Endothelial cell of umbilical vein (primary cell): ENCODE measurements at regions not wholly inside any gene's neighbourhood (a gene's known extent, or its start where the extent isn't known, plus 50 kb on each side); places are given as distances from the start of the nearest gene placed in this dataset.

Experiments
- BruUV-seq: library from RNA; stranded (reverse); fragments of 400-500 nt; replicated peaks from 2 replicates; lab custom pipeline; 2021; lab: Mats Ljungman, UMichigan
- CTCF ChIA-PET: fragments of 300-600, 350-600 bp; sonication (Branson Sonifier 250); formaldehyde crosslinking; loops from one replicate; lab custom pipeline; 2021; ENCODE audit warnings: antibody characterized with exemption, inconsistent platforms; lab: Charles Lee
- POLR2A ChIA-PET: fragments of 300-600, 350-600 bp; sonication (Branson Sonifier 250); formaldehyde crosslinking; loops from one replicate; lab custom pipeline; 2021; ENCODE audit warnings: antibody characterized with exemption, inconsistent platforms; lab: Charles Lee
- DNase-seq: peaks from one replicate; pipeline ENCODE4 v3.0.0-alpha.2; 2011; ENCODE audit warnings: low read depth, low spot score
- FAIRE-seq: peaks from 2 replicates; lab custom pipeline; 2011; peaks lifted over from hg19 to GRCh38; lab: Jason Lieb, UNC
- H2AFZ ChIP-seq: 2 replicates; pipeline ENCODE4 v1.6.0; 2012; ENCODE audit warnings: low read depth, low read length, control low read depth, inconsistent platforms
- H3K27ac ChIP-seq: 2 replicates; pipeline ENCODE4 v1.5.1; 2011; ENCODE audit warnings: low read depth, mild to moderate bottlenecking, control low read depth, low read length, moderate library complexity; ENCODE audit not compliant: insufficient read depth
- H3K27me3 ChIP-seq, 2 experiments: 2 replicates each; pipeline versions ENCODE4 v1.6.0 to v1.6.1; 2011; ENCODE audit warnings: low read length in 2 of 2, mixed read lengths in 1 of 2; ENCODE audit not compliant: control insufficient read depth in 2 of 2, insufficient read depth in 2 of 2
- H3K36me3 ChIP-seq, 2 experiments: 2 replicates in 1 of 2; 3 replicates in 1 of 2; pipeline ENCODE4 v1.5.1; 2011; ENCODE audit warnings: low read length in 2 of 2, mild to moderate bottlenecking in 1 of 2, moderate library complexity in 1 of 2; ENCODE audit not compliant: control insufficient read depth in 2 of 2, insufficient read depth in 2 of 2; ENCODE audit errors: extremely low read depth in 1 of 2
- H3K4me1 ChIP-seq: 3 replicates; pipeline ENCODE4 v1.5.1; 2011; ENCODE audit warnings: mild to moderate bottlenecking, low read length; ENCODE audit not compliant: control insufficient read depth, insufficient read depth; ENCODE audit errors: extremely low read depth
- H3K4me2 ChIP-seq: 2 replicates; pipeline ENCODE4 v1.6.1; 2011; ENCODE audit warnings: low read length, control low read depth, mixed read lengths; ENCODE audit not compliant: insufficient read depth
- H3K4me3 ChIP-seq, 3 experiments: fragments of 200-600 bp in 1 of 3; sonication (generic), shearing (Covaris generic) in 1 of 3; replicated peaks in 1 of 3; 2 replicates each; pipeline ENCODE4 v1.5.1; 2011 to 2016; ENCODE audit warnings: control low read depth in 3 of 3, low read length in 3 of 3, mild to moderate bottlenecking in 2 of 3, inconsistent platforms in 1 of 3, low read depth in 1 of 3, moderate library complexity in 1 of 3; ENCODE audit not compliant: insufficient read depth in 1 of 3
- H3K79me2 ChIP-seq: 2 replicates; pipeline ENCODE4 v1.6.0; 2012; ENCODE audit warnings: low read length, inconsistent platforms; ENCODE audit not compliant: control insufficient read depth, insufficient read depth
- H3K9ac ChIP-seq: replicated peaks from 2 replicates; pipeline ENCODE3; 2011; ENCODE audit warnings: low read length, control low read depth; ENCODE audit not compliant: insufficient read depth; ENCODE audit errors: extremely low read depth
- H3K9me1 ChIP-seq: replicated peaks from 3 replicates; pipeline ENCODE4 v1.6.0; 2011; ENCODE audit warnings: mild to moderate bottlenecking, low read length; ENCODE audit not compliant: control insufficient read depth, insufficient read depth; ENCODE audit errors: extremely low read depth
- H3K9me3 ChIP-seq: replicated peaks from 2 replicates; pipeline ENCODE4 v1.5.1; 2012; ENCODE audit warnings: low read length, inconsistent platforms; ENCODE audit not compliant: control insufficient read depth, insufficient read depth
- H4K20me1 ChIP-seq: replicated peaks from 2 replicates; pipeline ENCODE3; 2011; ENCODE audit warnings: mild to moderate bottlenecking, low read length; ENCODE audit not compliant: control insufficient read depth, insufficient read depth; ENCODE audit errors: extremely low read depth
- CTCF ChIP-seq, 2 donors: IDR thresholded peaks; 1 replicate in 1 of 2; 2 replicates in 1 of 2; pipeline ENCODE4 v1.5.1; 2011; ENCODE audit warnings: low read length in 2 of 2, mild to moderate bottlenecking in 2 of 2, moderate library complexity in 2 of 2, control low read depth in 1 of 2, inconsistent platforms in 1 of 2, low read depth in 1 of 2; ENCODE audit not compliant: insufficient read depth in 1 of 2; ENCODE audit errors: extremely low read depth in 1 of 2
- FOS ChIP-seq: IDR thresholded peaks from 2 replicates; pipeline ENCODE4 v1.6.1; 2011; ENCODE audit warnings: mild to moderate bottlenecking, low read length, moderate library complexity, borderline replicate concordance; ENCODE audit not compliant: insufficient read depth
- GATA2 ChIP-seq: IDR thresholded peaks from 2 replicates; pipeline ENCODE4 v1.7.0; 2011; ENCODE audit warnings: low read depth, mild to moderate bottlenecking, moderate library complexity, mixed read lengths, low read length; ENCODE audit not compliant: insufficient read length, insufficient read depth
- dilution Hi-C: fragments of 300-500 bp; cut with MboI; formaldehyde crosslinking; loops from one replicate; pipeline ENCODE4 v1.15.0; 2019; ENCODE audit warnings: low sequenced_read_pairs; ENCODE audit not compliant: extremely low pct_ligation_motif_present
- intact Hi-C: fragments of 100-400 bp; cut with micrococcal nuclease; formaldehyde crosslinking; loops from one replicate; pipeline ENCODE4 v1.10.0; 2022
- TF ChIP-seq, protein P1 (sequence below): IDR thresholded peaks from 2 replicates; pipeline ENCODE4 v1.6.1; 2011; ENCODE audit not compliant: insufficient read depth, insufficient read length

DNA sequence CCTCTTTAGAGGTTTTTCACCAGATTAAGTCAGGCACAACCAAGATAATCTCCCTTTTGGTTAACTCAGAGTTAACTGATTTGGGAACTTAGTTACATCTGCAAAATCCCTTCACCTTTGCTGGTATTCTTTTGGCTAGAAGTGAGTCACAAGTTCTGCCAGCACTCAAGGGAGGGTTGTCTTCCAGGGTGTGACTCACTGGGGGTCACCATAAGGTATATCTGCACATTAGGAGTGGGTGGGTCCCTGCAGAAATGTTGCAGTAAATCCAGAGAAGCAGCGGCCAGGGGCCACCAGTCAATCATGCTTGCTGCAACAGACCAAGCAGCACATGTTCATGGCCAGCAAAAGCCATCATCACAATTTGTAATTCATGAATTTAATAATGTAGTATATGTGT, 59.8 kb upstream of the MAML3 start:
- no peaks in the 10 kb centered on the region for H3K36me3 ChIP-seq
- ChIA-PET POLR2A (no interaction called here), CTCF (interaction anchor here (1.0 kb wide), 2 partner anchors 9 to 201 kb away, joined by 3 to 4 read pairs; no protein-coding TSS in a partner anchor)
- no peaks in the 10 kb centered on the region for H3K79me2 ChIP-seq
- H3K27ac ChIP-seq: no peak overlapping the region
- H3K4me2 ChIP-seq: no peak overlapping the region
- no peak for FAIRE-seq
- H3K9me3 ChIP-seq: no peaks in the 10 kb centered on the region
- intact Hi-C loops: no loop called here
- H3K27me3 ChIP-seq: peaks cover 0 to 1% of the 10 kb centered on the region in 2 experiments
- no peaks in the 10 kb centered on the region for H3K9me1 ChIP-seq
- dilution Hi-C loops: no loop called here
- no TSS peak for BruUV-seq
- no peak for DNase-seq
- no peaks in the 10 kb centered on the region for H3K4me1 ChIP-seq
- no peaks in the 10 kb centered on the region for H4K20me1 ChIP-seq
- no peak overlapping the region for H3K4me3 ChIP-seq
- no peak overlapping the region for H3K9ac ChIP-seq
- TF ChIP-seq FOS (peak; percentile 36), GATA2 (no peak)
- H2AFZ ChIP-seq: no peak overlapping the region

DNA sequence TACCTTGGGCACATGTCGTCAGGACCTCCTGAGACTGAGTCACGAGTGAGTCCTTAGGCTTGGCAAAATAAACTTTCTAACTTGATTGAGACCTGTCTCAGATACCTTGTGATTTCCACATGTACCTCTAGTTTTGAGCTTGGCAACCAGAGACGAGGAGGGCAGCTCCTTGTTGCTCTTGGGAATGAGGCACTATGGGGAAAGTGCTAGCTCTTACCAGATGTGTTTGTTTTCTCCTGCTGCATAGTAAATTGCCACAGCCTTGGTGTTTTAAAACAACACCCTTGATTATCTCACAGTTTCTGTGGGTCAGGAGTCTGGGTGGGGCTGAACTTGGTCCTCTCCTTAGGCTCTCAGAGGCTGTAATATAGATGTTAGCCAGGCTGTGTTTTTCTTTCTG, 59.1 kb upstream of the MAML3 start:
- ChIA-PET CTCF (interaction anchor here (0.8 to 1.5 kb wide), 4 partner anchors 10 to 201 kb away, joined by 3 to 4 read pairs (median 4); no protein-coding TSS in a partner anchor), POLR2A (interaction anchor here (0.6 kb wide), 1 partner anchor 19 kb away, joined by 6 read pairs; no protein-coding TSS in a partner anchor)
- TF ChIP-seq, protein P1, sequence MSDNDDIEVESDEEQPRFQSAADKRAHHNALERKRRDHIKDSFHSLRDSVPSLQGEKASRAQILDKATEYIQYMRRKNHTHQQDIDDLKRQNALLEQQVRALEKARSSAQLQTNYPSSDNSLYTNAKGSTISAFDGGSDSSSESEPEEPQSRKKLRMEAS: no peak
- no peak for TF ChIP-seq CTCF (IDR thresholded peaks at IDR 0.05; ENCODE audit: extremely low read depth in 1 of 2, insufficient read depth in 1 of 2, low read depth in 1 of 2, low read length in 2 of 2)
- no peaks in the 10 kb centered on the region for H3K9me3 ChIP-seq
- intact Hi-C loops: no loop called here
- no peak overlapping the region for H2AFZ ChIP-seq
- FAIRE-seq (no peak), DNase-seq (no peak)
- no peak overlapping the region for H3K27ac ChIP-seq
- H3K27me3 ChIP-seq: peaks cover 0 to 1% of the 10 kb centered on the region in 2 experiments
- H3K4me3 ChIP-seq: no peak overlapping the region
- H4K20me1 ChIP-seq: no peaks in the 10 kb centered on the region
- dilution Hi-C loops: no loop called here
- no peak overlapping the region for H3K9ac ChIP-seq
- H3K4me2 ChIP-seq: no peak overlapping the region
- no TSS peak for BruUV-seq
- H3K4me1 ChIP-seq: no peaks in the 10 kb centered on the region
- no peaks in the 10 kb centered on the region for H3K36me3 ChIP-seq
- no peaks in the 10 kb centered on the region for H3K9me1 ChIP-seq
- no peaks in the 10 kb centered on the region for H3K79me2 ChIP-seq
